Peyer's patch (tissue), 4 donors: ENCODE measurements at regions not wholly inside any gene's neighbourhood (a gene's known extent, or its start where the extent isn't known, plus 50 kb on each side); places are given as distances from the start of the nearest gene placed in this dataset.
"Not testable (repeated sequence)": the region's sequence is repeated elsewhere in the genome, so short reads cannot be mapped to it uniquely, and the experiment has no call there.

Experiments used
- CTCF ChIP-seq, 6 experiments: fragments of 450-650 bp in 4 of 6; fragments of 200-600 bp in 2 of 6; sonication (generic) in 1 of 6; IDR thresholded peaks; one replicate each; pipeline ENCODE4 v1.5.1; 2017 to 2019; ENCODE audit warnings: antibody characterized with exemption in 6 of 6, mild to moderate bottlenecking in 3 of 6, moderate library complexity in 1 of 6
- POLR2A ChIP-seq, 2 donors: fragments of 450-650 bp; IDR thresholded peaks; one replicate each; pipeline ENCODE4 v1.5.1; 2017; ENCODE audit warnings: antibody characterized with exemption in 2 of 2, mild to moderate bottlenecking in 2 of 2, moderate library complexity in 2 of 2

- TF ChIP-seq POLR2A, CTCF (IDR thresholded peaks at IDR 0.05): not testable (repeated sequence)
Observed at GRCh38 chr2:91780324-91780723, 3088.9 kb downstream of the RPIA start.
